A673 (cell line): ENCODE measurements at regions not wholly inside any gene's neighbourhood (a gene's known extent, or its start where the extent isn't known, plus 50 kb on each side); places are given as distances from the start of the nearest gene placed in this dataset.

Experiments
- CTCF ChIP-seq: fragments of 300-800, 200-600 bp; sonication (generic); conservative IDR thresholded peaks from 2 replicates; pipeline ENCODE4 v1.5.1; 2017; ENCODE audit warnings: low read depth, mild to moderate bottlenecking, antibody characterized with exemption, low read length, moderate library complexity, mixed read lengths
- EZH2 ChIP-seq: fragments of 200-600 bp; sonication (generic); IDR thresholded peaks from 2 replicates; pipeline ENCODE4 v1.6.1; 2017; ENCODE audit warnings: borderline replicate concordance, low read depth, mild to moderate bottlenecking, mixed read lengths, antibody characterized with exemption, low read length; ENCODE audit not compliant: poor library complexity, severe bottlenecking

DNA sequence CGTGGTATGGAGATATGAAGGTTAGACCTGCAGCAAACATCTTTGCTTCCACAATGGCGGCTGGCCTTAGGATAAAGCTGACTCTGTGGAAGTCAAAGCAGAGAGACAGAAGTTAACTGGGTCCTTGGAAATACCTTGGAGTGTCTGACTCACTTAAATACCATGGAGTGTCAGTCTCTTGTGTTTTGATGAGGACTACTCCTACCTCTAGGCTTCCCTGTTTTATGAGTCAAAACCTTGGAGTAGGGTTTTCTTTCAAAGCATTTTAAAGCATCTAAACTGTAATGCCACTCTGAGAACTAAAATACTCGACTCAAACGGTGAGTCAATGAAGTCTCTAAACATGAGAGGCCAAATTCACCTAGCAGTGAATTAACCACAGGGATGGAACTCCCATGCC is 329.1 kb downstream of the SAMD5 start:
- no peak for TF ChIP-seq CTCF
- TF ChIP-seq EZH2, result no peak
